ENCODE measurements at regions not wholly inside any gene's neighbourhood (a gene's known extent, or its start where the extent isn't known, plus 50 kb on each side); places are given as distances from the start of the nearest gene placed in this dataset.

DNA sequence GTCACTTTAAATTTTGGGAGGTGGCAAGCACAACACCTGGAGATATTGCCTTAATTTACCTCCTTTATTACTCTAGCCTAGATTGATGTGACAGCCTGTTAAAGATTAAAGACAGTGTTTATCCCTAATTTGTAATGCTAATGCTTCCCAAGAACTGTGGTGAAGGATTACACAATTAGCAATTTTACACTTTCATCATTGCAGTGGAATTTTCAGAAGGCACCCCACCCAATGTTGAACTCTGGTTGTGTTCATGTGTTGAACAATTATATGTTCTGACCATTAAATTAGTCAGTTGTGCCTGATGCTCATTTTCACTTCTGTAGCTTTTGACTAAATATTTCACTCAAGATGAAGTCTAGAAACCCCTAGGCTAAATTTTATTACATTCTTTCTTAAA, 317.1 kb upstream of the CWC22 start:
- H3K9me3 ChIP-seq, result no peaks in the 10 kb centered on the region
- H3K9me2 ChIP-seq, result no peaks in the 10 kb centered on the region
- H3K79me2 ChIP-seq (ENCODE audit: insufficient read depth), result no peaks in the 10 kb centered on the region
- H3K36me3 ChIP-seq (replicated peaks in 1 of 2; ENCODE audit: control insufficient read depth in 1 of 2, insufficient read depth in 2 of 2, low read length in 1 of 2), result no peaks in the 10 kb centered on the region
- no peaks in the 10 kb centered on the region for H4K20me1 ChIP-seq (ENCODE audit: insufficient read depth)
- CTCF ChIA-PET, result no interaction called here
- H3K27me3 ChIP-seq (ENCODE audit: insufficient read depth), result no peaks in the 10 kb centered on the region
- no peak overlapping the region for H3K27ac ChIP-seq (ENCODE audit: low read depth in 2 of 2, low read length in 1 of 2)
- no peak overlapping the region for H2AFZ ChIP-seq (ENCODE audit: low read depth)
- POLR2A ChIA-PET, result no interaction called here
- H3K9ac ChIP-seq, result no peak overlapping the region
- no peak for TF ChIP-seq TEAD4 (IDR thresholded peaks at IDR 0.05; ENCODE audit: borderline replicate concordance, insufficient read depth)
- no peak for TF ChIP-seq MEF2A (IDR thresholded peaks at IDR 0.05; ENCODE audit: borderline replicate concordance, low read depth)
- TF ChIP-seq EZH2phosphoT487 (IDR thresholded peaks at IDR 0.05; ENCODE audit: borderline replicate concordance, low read depth), result no peak
- no peak for TF ChIP-seq FOXM1 (IDR thresholded peaks at IDR 0.05; ENCODE audit: low read depth)
- TF ChIP-seq POLR2AphosphoS5 (IDR thresholded peaks at IDR 0.05; ENCODE audit: low read depth, low read length), result no peak
- no peak overlapping the region for H3K4me3 ChIP-seq (ENCODE audit: low read depth in 2 of 2, low read length in 1 of 2)
- DNase-seq, result no peak
- no peaks in the 10 kb centered on the region; a peak in 1 of 4 replicates for H3K4me1 ChIP-seq (ENCODE audit: control insufficient read depth in 1 of 2, insufficient read depth in 2 of 2, low read depth in 1 of 2, low read length in 1 of 2)
- H3F3A ChIP-seq (replicated peaks; ENCODE audit: insufficient read depth), result no peaks in the 10 kb centered on the region
- no peak overlapping the region for H3K4me2 ChIP-seq

DNA sequence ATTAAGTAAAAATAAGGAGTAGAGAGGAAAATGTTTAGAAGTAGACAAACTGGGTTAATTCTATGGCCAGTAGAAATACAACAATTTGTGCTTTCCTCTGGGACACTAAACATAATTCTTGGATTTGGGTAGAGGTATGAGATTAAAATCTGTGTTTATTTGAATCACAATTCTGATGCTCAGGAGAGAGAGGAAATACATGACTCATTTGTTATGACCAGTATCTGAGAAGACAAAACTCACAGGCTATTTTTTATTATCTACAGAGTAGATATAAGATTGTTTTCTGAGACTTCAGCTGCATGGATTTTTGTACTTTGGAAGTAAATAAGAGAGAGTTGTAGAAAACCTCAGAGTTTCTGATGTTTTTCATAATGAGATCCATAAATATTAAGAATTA, 315.7 kb upstream of the CWC22 start:
- no peaks in the 10 kb centered on the region for H3K9me2 ChIP-seq
- no peaks in the 10 kb centered on the region; a peak in 1 of 4 replicates for H3K4me1 ChIP-seq (ENCODE audit: control insufficient read depth in 1 of 2, insufficient read depth in 2 of 2, low read depth in 1 of 2, low read length in 1 of 2)
- no peaks in the 10 kb centered on the region for H3K79me2 ChIP-seq (ENCODE audit: insufficient read depth)
- no peak overlapping the region for H2AFZ ChIP-seq (ENCODE audit: low read depth)
- H3K9me3 ChIP-seq, result no peaks in the 10 kb centered on the region
- POLR2A ChIA-PET, result no interaction called here
- CTCF ChIA-PET, result interaction anchor here (0.6 kb wide), 1 partner anchor 202 kb away, joined by 3 read pairs; no protein-coding TSS in a partner anchor
- no peak overlapping the region for H3K4me2 ChIP-seq
- no peak overlapping the region for H3K4me3 ChIP-seq (ENCODE audit: low read depth in 2 of 2, low read length in 1 of 2)
- H3K27me3 ChIP-seq (ENCODE audit: insufficient read depth), result no peaks in the 10 kb centered on the region
- no peak for DNase-seq
- H3F3A ChIP-seq (replicated peaks; ENCODE audit: insufficient read depth), result no peaks in the 10 kb centered on the region
- no peak overlapping the region for H3K9ac ChIP-seq
- H4K20me1 ChIP-seq (ENCODE audit: insufficient read depth), result no peaks in the 10 kb centered on the region
- no peaks in the 10 kb centered on the region for H3K36me3 ChIP-seq (replicated peaks in 1 of 2; ENCODE audit: control insufficient read depth in 1 of 2, insufficient read depth in 2 of 2, low read length in 1 of 2)
- TF ChIP-seq RCOR1 (IDR thresholded peaks at IDR 0.05; ENCODE audit: low read length), result no peak
- peak; percentile 21; the same call in 1 of the 2 replicates for TF ChIP-seq FOSL2 (IDR thresholded peaks at IDR 0.05; ENCODE audit: borderline replicate concordance, low read depth)
- H3K27ac ChIP-seq (ENCODE audit: low read depth in 2 of 2, low read length in 1 of 2), result no peak overlapping the region

DNA sequence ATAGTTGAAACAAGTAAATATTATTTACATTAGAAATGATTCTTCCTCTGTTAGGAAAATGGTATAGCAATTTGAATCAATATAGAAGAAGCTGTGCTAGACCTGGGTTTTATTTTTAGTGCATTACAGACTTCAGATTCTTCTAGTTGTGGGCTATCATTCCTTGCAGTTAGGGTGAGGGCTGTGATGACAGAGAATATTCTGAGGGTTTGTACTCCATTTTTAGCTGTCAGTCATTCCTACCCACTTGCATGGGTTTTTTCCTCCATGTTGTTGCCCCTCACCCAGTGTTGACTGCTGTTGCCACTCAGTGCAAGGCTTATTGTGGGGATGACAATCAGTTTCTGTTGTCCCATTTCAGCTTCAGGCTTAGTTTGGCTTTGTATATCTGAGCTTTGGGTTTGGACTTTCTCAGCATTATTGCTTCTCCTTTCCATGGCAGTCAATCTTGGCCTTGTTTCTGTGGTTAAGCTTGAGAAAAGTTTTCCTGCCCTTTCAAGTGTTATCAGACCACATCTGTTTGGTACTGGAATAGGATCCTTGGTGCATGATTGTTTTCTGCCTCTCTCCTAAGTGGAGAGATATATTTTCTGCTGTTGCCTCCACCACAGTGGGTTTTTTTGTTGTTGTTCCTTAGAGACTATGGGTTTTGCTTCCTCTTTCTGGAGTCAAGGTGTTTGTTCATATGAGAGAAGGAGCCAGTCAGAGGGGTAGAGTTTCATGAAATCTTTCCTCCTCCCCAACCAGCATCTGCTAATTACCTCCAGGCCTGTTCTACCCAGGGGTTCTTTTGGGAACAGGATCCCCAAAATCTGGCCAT, 312.7 kb upstream of the CWC22 start:
- no peaks in the 10 kb centered on the region for H3K9me3 ChIP-seq
- no peak overlapping the region for H2AFZ ChIP-seq (ENCODE audit: low read depth)
- CTCF ChIA-PET, result no interaction called here
- H3K36me3 ChIP-seq (replicated peaks in 1 of 2; ENCODE audit: control insufficient read depth in 1 of 2, insufficient read depth in 2 of 2, low read length in 1 of 2), result no peaks in the 10 kb centered on the region
- H3K27me3 ChIP-seq (ENCODE audit: insufficient read depth), result no peaks in the 10 kb centered on the region
- POLR2A ChIA-PET, result no interaction called here
- H3F3A ChIP-seq (replicated peaks; ENCODE audit: insufficient read depth), result no peaks in the 10 kb centered on the region
- H3K4me3 ChIP-seq (ENCODE audit: low read depth in 2 of 2, low read length in 1 of 2), result no peak overlapping the region
- DNase-seq, result no peak
- H3K4me1 ChIP-seq (ENCODE audit: control insufficient read depth in 1 of 2, insufficient read depth in 2 of 2, low read depth in 1 of 2, low read length in 1 of 2), result no peaks in the 10 kb centered on the region; a peak in 1 of 4 replicates
- no peaks in the 10 kb centered on the region for H3K79me2 ChIP-seq (ENCODE audit: insufficient read depth)
- no peaks in the 10 kb centered on the region for H3K9me2 ChIP-seq
- H4K20me1 ChIP-seq (ENCODE audit: insufficient read depth), result no peaks in the 10 kb centered on the region
- no peak overlapping the region for H3K27ac ChIP-seq (ENCODE audit: low read depth in 2 of 2, low read length in 1 of 2)
- H3K9ac ChIP-seq, result no peak overlapping the region
- no peak overlapping the region for H3K4me2 ChIP-seq
- TF ChIP-seq SMC3 (IDR thresholded peaks at IDR 0.05; ENCODE audit: low read depth, low read length), result no peak
- TF ChIP-seq, protein P1, sequence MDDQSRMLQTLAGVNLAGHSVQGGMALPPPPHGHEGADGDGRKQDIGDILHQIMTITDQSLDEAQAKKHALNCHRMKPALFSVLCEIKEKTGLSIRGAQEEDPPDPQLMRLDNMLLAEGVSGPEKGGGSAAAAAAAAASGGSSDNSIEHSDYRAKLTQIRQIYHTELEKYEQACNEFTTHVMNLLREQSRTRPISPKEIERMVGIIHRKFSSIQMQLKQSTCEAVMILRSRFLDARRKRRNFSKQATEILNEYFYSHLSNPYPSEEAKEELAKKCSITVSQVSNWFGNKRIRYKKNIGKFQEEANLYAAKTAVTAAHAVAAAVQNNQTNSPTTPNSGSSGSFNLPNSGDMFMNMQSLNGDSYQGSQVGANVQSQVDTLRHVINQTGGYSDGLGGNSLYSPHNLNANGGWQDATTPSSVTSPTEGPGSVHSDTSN (IDR thresholded peaks at IDR 0.05), result no peak
- TF ChIP-seq EZH2phosphoT487 (IDR thresholded peaks at IDR 0.05; ENCODE audit: borderline replicate concordance, low read depth), result no peak
- TF ChIP-seq, protein P2, sequence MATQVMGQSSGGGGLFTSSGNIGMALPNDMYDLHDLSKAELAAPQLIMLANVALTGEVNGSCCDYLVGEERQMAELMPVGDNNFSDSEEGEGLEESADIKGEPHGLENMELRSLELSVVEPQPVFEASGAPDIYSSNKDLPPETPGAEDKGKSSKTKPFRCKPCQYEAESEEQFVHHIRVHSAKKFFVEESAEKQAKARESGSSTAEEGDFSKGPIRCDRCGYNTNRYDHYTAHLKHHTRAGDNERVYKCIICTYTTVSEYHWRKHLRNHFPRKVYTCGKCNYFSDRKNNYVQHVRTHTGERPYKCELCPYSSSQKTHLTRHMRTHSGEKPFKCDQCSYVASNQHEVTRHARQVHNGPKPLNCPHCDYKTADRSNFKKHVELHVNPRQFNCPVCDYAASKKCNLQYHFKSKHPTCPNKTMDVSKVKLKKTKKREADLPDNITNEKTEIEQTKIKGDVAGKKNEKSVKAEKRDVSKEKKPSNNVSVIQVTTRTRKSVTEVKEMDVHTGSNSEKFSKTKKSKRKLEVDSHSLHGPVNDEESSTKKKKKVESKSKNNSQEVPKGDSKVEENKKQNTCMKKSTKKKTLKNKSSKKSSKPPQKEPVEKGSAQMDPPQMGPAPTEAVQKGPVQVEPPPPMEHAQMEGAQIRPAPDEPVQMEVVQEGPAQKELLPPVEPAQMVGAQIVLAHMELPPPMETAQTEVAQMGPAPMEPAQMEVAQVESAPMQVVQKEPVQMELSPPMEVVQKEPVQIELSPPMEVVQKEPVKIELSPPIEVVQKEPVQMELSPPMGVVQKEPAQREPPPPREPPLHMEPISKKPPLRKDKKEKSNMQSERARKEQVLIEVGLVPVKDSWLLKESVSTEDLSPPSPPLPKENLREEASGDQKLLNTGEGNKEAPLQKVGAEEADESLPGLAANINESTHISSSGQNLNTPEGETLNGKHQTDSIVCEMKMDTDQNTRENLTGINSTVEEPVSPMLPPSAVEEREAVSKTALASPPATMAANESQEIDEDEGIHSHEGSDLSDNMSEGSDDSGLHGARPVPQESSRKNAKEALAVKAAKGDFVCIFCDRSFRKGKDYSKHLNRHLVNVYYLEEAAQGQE (IDR thresholded peaks at IDR 0.05; ENCODE audit: low read depth, low read length), result no peak
- TF ChIP-seq, protein P3, sequence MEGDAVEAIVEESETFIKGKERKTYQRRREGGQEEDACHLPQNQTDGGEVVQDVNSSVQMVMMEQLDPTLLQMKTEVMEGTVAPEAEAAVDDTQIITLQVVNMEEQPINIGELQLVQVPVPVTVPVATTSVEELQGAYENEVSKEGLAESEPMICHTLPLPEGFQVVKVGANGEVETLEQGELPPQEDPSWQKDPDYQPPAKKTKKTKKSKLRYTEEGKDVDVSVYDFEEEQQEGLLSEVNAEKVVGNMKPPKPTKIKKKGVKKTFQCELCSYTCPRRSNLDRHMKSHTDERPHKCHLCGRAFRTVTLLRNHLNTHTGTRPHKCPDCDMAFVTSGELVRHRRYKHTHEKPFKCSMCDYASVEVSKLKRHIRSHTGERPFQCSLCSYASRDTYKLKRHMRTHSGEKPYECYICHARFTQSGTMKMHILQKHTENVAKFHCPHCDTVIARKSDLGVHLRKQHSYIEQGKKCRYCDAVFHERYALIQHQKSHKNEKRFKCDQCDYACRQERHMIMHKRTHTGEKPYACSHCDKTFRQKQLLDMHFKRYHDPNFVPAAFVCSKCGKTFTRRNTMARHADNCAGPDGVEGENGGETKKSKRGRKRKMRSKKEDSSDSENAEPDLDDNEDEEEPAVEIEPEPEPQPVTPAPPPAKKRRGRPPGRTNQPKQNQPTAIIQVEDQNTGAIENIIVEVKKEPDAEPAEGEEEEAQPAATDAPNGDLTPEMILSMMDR (IDR thresholded peaks at IDR 0.05), result no peak
- no peak for TF ChIP-seq NFIC (IDR thresholded peaks at IDR 0.05; ENCODE audit: borderline replicate concordance)
- TF ChIP-seq EP300 (IDR thresholded peaks at IDR 0.05; ENCODE audit: borderline replicate concordance in 1 of 2, low read depth in 1 of 2, low read length in 1 of 2), result no peak
- no peak for TF ChIP-seq ELF1 (IDR thresholded peaks at IDR 0.05)
- no peak for TF ChIP-seq SIN3A (IDR thresholded peaks at IDR 0.05; ENCODE audit: borderline replicate concordance, low read depth, low read length)

Measured in SK-N-SH (cell line).